ENCODE measurements at regions not wholly inside any gene's neighbourhood (a gene's known extent, or its start where the extent isn't known, plus 50 kb on each side); places are given as distances from the start of the nearest gene placed in this dataset.

- no peak for TF ChIP-seq CTCF (IDR thresholded peaks at IDR 0.05; ENCODE audit: low read depth, low read length, poor library complexity, severe bottlenecking)
- TF ChIP-seq EZH2phosphoT487 (IDR thresholded peaks at IDR 0.05; ENCODE audit: borderline replicate concordance, low read length): no peak
These were observed 81.8 kb upstream of the RASA1 start for GRCh38 chr5:87185838-87186237.
